ENCODE measurements at regions not wholly inside any gene's neighbourhood (a gene's known extent, or its start where the extent isn't known, plus 50 kb on each side); places are given as distances from the start of the nearest gene placed in this dataset.
"Not testable (repeated sequence)": the region's sequence is repeated elsewhere in the genome, so short reads cannot be mapped to it uniquely, and the experiment has no call there.

DNA sequence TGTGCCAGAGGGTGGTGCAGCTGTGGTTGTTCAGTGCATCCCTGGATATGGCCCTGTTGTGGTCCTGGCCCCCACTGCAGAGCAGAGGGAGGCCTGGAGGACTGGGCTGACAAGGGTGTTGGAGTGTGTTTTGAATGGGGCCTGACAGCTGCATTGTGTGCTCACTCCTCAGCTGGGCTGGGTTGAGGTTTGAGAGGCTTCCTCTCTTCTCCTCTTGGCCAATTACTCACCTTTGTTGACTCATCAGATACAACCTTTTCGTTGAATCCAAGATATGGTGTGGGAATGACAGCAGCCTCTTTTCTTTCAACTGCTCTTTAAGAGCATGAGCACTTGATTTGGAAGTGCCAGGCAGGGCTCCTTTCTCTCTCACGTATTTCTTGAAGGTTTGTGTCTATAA is 228.5 kb upstream of the COBL start:
- Histone ChIP-seq H3K36me3 (no peaks in the 10 kb centered on the region), H3K9me3 (no peaks in the 10 kb centered on the region), H3K4me1 (no peaks in the 10 kb centered on the region), H3K27me3 (no peaks in the 10 kb centered on the region), H3K4me3 (no peak overlapping the region), H3K27ac (replicated peaks in 1 of 4) (no peak overlapping the region)
- 63% methylated on average over 2 of the region's 2 CpGs for WGBS
- no peak for TF ChIP-seq POLR2AphosphoS5 (IDR thresholded peaks at IDR 0.05)
- intact Hi-C loops (cut with DNase I): no loop called here
- DNase-seq (ENCODE audit: extremely low spot score): no peak

DNA sequence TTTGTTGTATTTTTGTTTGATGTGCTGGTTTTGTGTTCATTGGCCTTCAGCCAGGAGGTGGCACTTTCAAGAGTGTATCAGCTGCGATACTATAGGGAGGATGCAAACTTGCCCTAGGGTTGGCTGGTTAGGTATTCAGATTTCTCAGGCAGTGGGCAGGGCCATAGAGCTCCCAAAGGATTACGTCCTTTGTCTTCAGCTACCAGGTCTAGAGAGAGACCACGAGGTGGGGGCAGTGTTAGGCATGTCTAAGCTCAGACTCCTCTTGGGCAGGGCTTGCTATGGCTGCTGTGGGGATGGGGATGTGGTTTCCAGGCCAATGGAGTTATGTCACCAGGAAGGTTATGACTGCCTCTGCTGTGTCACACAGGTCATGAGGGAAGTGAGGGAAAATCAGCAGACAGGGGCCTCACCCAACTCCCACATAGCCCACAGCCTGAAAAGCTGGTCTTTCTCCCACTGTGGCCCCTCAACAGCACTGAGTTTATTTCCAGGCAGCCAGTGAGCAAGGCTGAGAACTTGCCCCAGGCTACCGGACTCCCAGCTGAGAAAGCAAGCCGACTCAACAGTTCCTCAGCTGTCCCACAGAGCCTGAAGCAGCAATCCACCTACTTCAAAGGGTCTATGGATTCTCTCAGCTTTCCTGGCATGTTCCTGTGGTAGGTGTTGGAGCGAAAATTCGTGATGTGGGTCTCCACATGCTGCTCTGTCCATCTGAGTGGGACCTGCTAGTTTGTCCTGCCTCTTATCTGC is 227.4 kb upstream of the COBL start:
- H3K27ac ChIP-seq (replicated peaks in 1 of 4): no peak overlapping the region
- 73% methylated on average over 7 of the region's 7 CpGs for WGBS
- no peaks in the 10 kb centered on the region for H3K36me3 ChIP-seq
- DNase-seq (ENCODE audit: extremely low spot score): peak; percentile 79
- H3K4me1 ChIP-seq: no peaks in the 10 kb centered on the region
- no peak overlapping the region for H3K4me3 ChIP-seq
- H3K9me3 ChIP-seq: no peaks in the 10 kb centered on the region
- H3K27me3 ChIP-seq: no peaks in the 10 kb centered on the region
- intact Hi-C loops (cut with DNase I): no loop called here
- TF ChIP-seq POLR2A (IDR thresholded peaks at IDR 0.05; ENCODE audit: low read depth) (no peak), EP300 (IDR thresholded peaks at IDR 0.05) (no peak), POLR2AphosphoS5 (IDR thresholded peaks at IDR 0.05) (no peak)
- TF ChIP-seq, protein P1, sequence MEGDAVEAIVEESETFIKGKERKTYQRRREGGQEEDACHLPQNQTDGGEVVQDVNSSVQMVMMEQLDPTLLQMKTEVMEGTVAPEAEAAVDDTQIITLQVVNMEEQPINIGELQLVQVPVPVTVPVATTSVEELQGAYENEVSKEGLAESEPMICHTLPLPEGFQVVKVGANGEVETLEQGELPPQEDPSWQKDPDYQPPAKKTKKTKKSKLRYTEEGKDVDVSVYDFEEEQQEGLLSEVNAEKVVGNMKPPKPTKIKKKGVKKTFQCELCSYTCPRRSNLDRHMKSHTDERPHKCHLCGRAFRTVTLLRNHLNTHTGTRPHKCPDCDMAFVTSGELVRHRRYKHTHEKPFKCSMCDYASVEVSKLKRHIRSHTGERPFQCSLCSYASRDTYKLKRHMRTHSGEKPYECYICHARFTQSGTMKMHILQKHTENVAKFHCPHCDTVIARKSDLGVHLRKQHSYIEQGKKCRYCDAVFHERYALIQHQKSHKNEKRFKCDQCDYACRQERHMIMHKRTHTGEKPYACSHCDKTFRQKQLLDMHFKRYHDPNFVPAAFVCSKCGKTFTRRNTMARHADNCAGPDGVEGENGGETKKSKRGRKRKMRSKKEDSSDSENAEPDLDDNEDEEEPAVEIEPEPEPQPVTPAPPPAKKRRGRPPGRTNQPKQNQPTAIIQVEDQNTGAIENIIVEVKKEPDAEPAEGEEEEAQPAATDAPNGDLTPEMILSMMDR (IDR thresholded peaks at IDR 0.05): no peak

DNA sequence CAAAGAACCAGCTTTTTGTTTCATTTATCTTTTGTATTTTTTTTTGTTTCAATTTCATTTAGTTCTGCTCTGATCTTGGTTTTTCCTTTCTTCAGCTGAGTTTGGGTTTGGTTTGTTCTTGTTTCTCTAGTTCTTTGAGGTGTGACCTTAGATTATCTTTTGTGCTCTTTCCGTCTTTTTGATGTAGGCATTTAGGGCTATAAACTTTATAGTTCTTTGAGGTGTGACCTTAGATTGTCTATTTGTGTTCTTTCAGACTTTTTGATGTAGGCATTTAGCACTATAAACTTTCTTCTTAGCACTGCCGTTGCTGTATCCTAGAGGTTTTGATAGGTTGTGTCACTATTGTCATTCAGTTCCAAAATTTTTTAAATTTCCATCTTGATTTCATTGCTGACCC is 224.3 kb upstream of the COBL start:
- H3K4me1 ChIP-seq; intact Hi-C loops (cut with DNase I); H3K27ac ChIP-seq (replicated peaks in 1 of 4); DNase-seq (ENCODE audit: extremely low spot score); H3K36me3 ChIP-seq; H3K4me3 ChIP-seq; H3K27me3 ChIP-seq: not testable (repeated sequence)
- peaks cover 0 to 12% (median 4%) of the 10 kb centered on the region in 4 donors for H3K9me3 ChIP-seq
- WGBS: 75% methylated on average over 2 of the region's 2 CpGs

DNA sequence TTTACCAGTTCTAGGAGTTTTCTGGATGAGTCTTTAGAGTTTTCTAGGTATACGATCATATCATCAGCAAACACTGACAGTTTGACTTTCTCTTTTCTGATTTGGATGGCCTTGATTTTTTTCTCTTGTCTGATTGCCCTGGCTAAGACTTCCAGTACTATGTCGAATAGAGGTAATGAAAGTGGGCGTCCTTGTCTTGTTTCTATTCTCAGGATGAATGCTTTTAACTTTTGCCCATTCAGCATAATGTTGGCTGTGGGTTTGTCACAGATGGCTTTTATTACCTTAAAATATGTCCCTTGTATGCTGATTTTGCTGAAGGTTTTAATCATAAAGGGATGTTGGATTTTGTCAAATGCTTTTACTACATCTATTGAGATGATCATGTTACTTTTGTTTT is 223.2 kb upstream of the COBL start:
- H3K27ac ChIP-seq (replicated peaks in 1 of 4): no peak overlapping the region
- no peak overlapping the region for H3K4me3 ChIP-seq
- WGBS: 81% methylated on average over 3 of the region's 3 CpGs
- intact Hi-C loops (cut with DNase I): no loop called here
- no peak for DNase-seq (ENCODE audit: extremely low spot score)
- H3K9me3 ChIP-seq: peaks cover 0 to 13% (median 6%) of the 10 kb centered on the region in 4 donors
- no peaks in the 10 kb centered on the region for H3K4me1 ChIP-seq
- TF ChIP-seq EP300 (IDR thresholded peaks at IDR 0.05) (no peak), POLR2A (IDR thresholded peaks at IDR 0.05; ENCODE audit: low read depth) (no peak), POLR2AphosphoS5 (IDR thresholded peaks at IDR 0.05) (no peak)
- TF ChIP-seq, protein P1 (IDR thresholded peaks at IDR 0.05): no peak
- no peaks in the 10 kb centered on the region for H3K36me3 ChIP-seq
- H3K27me3 ChIP-seq: no peaks in the 10 kb centered on the region

DNA sequence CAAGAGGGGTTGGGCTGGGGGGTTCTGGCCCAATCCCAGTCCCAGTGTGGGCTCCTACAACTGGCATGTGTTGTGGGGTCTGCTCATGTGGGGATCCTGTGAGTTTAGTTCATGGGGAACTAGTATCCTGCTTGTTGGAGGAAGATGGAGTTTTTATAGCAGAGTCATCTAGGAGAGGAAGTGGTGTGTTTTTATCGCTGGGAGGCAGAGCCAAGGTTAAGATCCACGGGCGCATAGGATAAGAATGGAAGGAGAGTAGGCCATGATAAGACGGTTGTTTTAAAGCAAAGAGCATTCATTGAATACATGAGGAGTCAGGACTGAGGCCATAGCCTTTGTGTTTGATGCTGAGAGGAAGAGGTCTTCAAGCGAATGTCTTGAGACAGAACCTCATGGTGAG is 211.6 kb upstream of the COBL start:
- no peak for DNase-seq (ENCODE audit: extremely low spot score)
- 93% methylated on average over 5 of the region's 5 CpGs for WGBS
- H3K27me3 ChIP-seq: no peaks in the 10 kb centered on the region
- H3K36me3 ChIP-seq: no peaks in the 10 kb centered on the region
- no peak overlapping the region for H3K4me3 ChIP-seq
- H3K9me3 ChIP-seq: no peaks in the 10 kb centered on the region
- no peaks in the 10 kb centered on the region for H3K4me1 ChIP-seq
- intact Hi-C loops (cut with DNase I): no loop called here
- TF ChIP-seq, protein P1 (IDR thresholded peaks at IDR 0.05): no peak
- TF ChIP-seq EP300 (IDR thresholded peaks at IDR 0.05) (no peak), POLR2A (IDR thresholded peaks at IDR 0.05; ENCODE audit: low read depth) (no peak), POLR2AphosphoS5 (IDR thresholded peaks at IDR 0.05) (no peak)
- no peak overlapping the region for H3K27ac ChIP-seq (replicated peaks in 1 of 4)
